B cell (primary cell): ENCODE measurements at regions not wholly inside any gene's neighbourhood (a gene's known extent, or its start where the extent isn't known, plus 50 kb on each side); places are given as distances from the start of the nearest gene placed in this dataset.

ENCODE experiments used
- ATAC-seq: fragments of 200-7000 bp; cut with Tn5 transposase; one replicate; pipeline ENCODE4 v1.10.0; 2021; ENCODE audit warnings: low read depth, mild to moderate bottlenecking, moderate number of reproducible peaks, moderate library complexity
- CTCF ChIA-PET: fragments of 350-600 bp; sonication (Branson Sonifier 250); formaldehyde crosslinking; loops from one replicate; lab custom pipeline; 2021; ENCODE audit warnings: antibody characterized with exemption, inconsistent platforms; lab: Charles Lee
- POLR2A ChIA-PET: fragments of 350-600 bp; sonication (Branson Sonifier 250); formaldehyde crosslinking; loops from one replicate; lab custom pipeline; 2021; ENCODE audit warnings: antibody characterized with exemption; lab: Charles Lee
- DNase-seq: peaks from one replicate; pipeline ENCODE4 v3.0.0; 2013
- H2AFZ ChIP-seq: 2 replicates; pipeline ENCODE4 v1.6.1; 2012; ENCODE audit warnings: mild to moderate bottlenecking, low read depth, low read length; ENCODE audit not compliant: insufficient read depth, poor library complexity, severe bottlenecking
- H3K27ac ChIP-seq, 2 donors: 1 replicate in 1 of 2; 2 replicates in 1 of 2; pipeline ENCODE4 v1.5.1; 2012 to 2013; ENCODE audit warnings: low read length in 2 of 2, mild to moderate bottlenecking in 2 of 2, moderate library complexity in 1 of 2
- H3K27me3 ChIP-seq, 4 experiments: fragments of 200-600 bp in 1 of 4; sonication (generic) in 1 of 4; replicated peaks in 1 of 4; 1 replicate in 2 of 4; 2 replicates in 2 of 4; pipeline versions ENCODE4 v1.6.1 to v1.7.0; 2013 to 2016; ENCODE audit warnings: low read length in 3 of 4, mild to moderate bottlenecking in 2 of 4, mixed read lengths in 1 of 4, moderate library complexity in 1 of 4; ENCODE audit not compliant: insufficient read depth in 4 of 4, control insufficient read depth in 3 of 4; ENCODE audit errors: control extremely low read depth in 1 of 4
- H3K36me3 ChIP-seq, 2 experiments: replicated peaks in 1 of 2; 1 replicate in 1 of 2; 2 replicates in 1 of 2; pipeline versions ENCODE4 v1.6.1 to v1.7.1; 2013; ENCODE audit warnings: low read length in 1 of 2; ENCODE audit not compliant: insufficient read depth in 2 of 2, control insufficient read depth in 1 of 2; ENCODE audit errors: control extremely low read depth in 1 of 2, extremely low read depth in 1 of 2
- H3K4me1 ChIP-seq, 2 donors: fragments of 200-600 bp in 1 of 2; sonication (generic) in 1 of 2; 1 replicate in 1 of 2; 2 replicates in 1 of 2; pipeline versions ENCODE4 v1.5.1 to v1.6.1; 2013 to 2017; ENCODE audit warnings: low read length in 2 of 2; ENCODE audit not compliant: control insufficient read depth in 2 of 2, insufficient read depth in 2 of 2
- H3K4me2 ChIP-seq: replicated peaks from 2 replicates; pipeline ENCODE3; 2012; ENCODE audit warnings: mild to moderate bottlenecking, low read depth, low read length; ENCODE audit not compliant: poor library complexity, severe bottlenecking
- H3K4me3 ChIP-seq, 5 experiments: fragments of 200-600 bp in 1 of 5; sonication (generic) in 1 of 5; 1 replicate in 3 of 5; 2 replicates in 2 of 5; pipeline versions ENCODE4 v1.5.1 to v1.7.0; 2011 to 2016; ENCODE audit warnings: low read length in 4 of 5, mild to moderate bottlenecking in 4 of 5, low read depth in 2 of 5, control low read depth in 1 of 5, moderate library complexity in 1 of 5; ENCODE audit not compliant: insufficient read depth in 1 of 5; ENCODE audit errors: control extremely low read depth in 1 of 5, extremely low read depth in 1 of 5
- H3K79me2 ChIP-seq: fragments of 200-600 bp; sonication (generic); one replicate; pipeline ENCODE4 v1.6.0; 2016; ENCODE audit warnings: low read length; ENCODE audit not compliant: control insufficient read depth, insufficient read depth
- H3K9ac ChIP-seq: fragments of 200-600 bp; sonication (generic); 2 replicates; pipeline ENCODE4 v1.6.1; 2017; ENCODE audit warnings: mild to moderate bottlenecking, low read length, moderate library complexity
- H3K9me3 ChIP-seq, 3 donors: one replicate each; pipeline versions ENCODE4 v1.6.1 to v1.7.1; 2013; ENCODE audit warnings: low read length in 2 of 3; ENCODE audit not compliant: control insufficient read depth in 2 of 3, insufficient read depth in 1 of 3; ENCODE audit errors: control extremely low read depth in 1 of 3
- H4K20me1 ChIP-seq: 2 replicates; pipeline ENCODE4 v1.6.0; 2012; ENCODE audit warnings: mild to moderate bottlenecking, low read length; ENCODE audit not compliant: insufficient read depth, control insufficient read depth, poor library complexity, severe bottlenecking
- H3K27ac Mint-ChIP-seq: one replicate; pipeline ENCODE4 v1.8.0; 2021; ENCODE audit warnings: mixed read lengths
- H3K27me3 Mint-ChIP-seq: one replicate; pipeline ENCODE4 v1.8.0; 2021; ENCODE audit warnings: mixed read lengths
- H3K4me1 Mint-ChIP-seq: one replicate; pipeline ENCODE4 v1.8.0; 2021; ENCODE audit warnings: mixed read lengths
- H3K4me3 Mint-ChIP-seq: one replicate; pipeline ENCODE4 v1.8.0; 2021; ENCODE audit warnings: mixed read lengths
- H3K9me3 Mint-ChIP-seq: one replicate; pipeline ENCODE4 v1.8.0; 2022; ENCODE audit warnings: mixed read lengths; ENCODE audit not compliant: insufficient read depth
- CTCF ChIP-seq: fragments of 200-600 bp; IDR thresholded peaks from one replicate; pipeline ENCODE4 v1.8.0; 2022; ENCODE audit warnings: antibody characterized with exemption, mild to moderate bottlenecking
- EZH2 ChIP-seq: IDR thresholded peaks from 2 replicates; pipeline ENCODE4 v1.6.1; 2012; ENCODE audit warnings: borderline replicate concordance, low read depth, mild to moderate bottlenecking, moderate library complexity, low read length; ENCODE audit not compliant: insufficient read depth, poor library complexity, severe bottlenecking
- WGBS: methylation state at CpG from one replicate; pipeline ENCODE4 v1.1.5; 2013; ENCODE audit warnings: missing lambda C conversion rate; ENCODE audit not compliant: insufficient coverage; 5-methylcytosine and 5-hydroxymethylcytosine counted together
- intact Hi-C: fragments of 100-400 bp; cut with micrococcal nuclease; formaldehyde crosslinking; loops from one replicate; pipeline ENCODE4 v1.10.0; 2022

- H3K9ac ChIP-seq, result no peak overlapping the region
- H2AFZ ChIP-seq, result no peak overlapping the region
- intact Hi-C loops, result no loop called here
- no peaks in the 10 kb centered on the region for H4K20me1 ChIP-seq
- no peaks in the 10 kb centered on the region for H3K9me3 ChIP-seq
- no peak for DNase-seq
- ATAC-seq, result no peak
- no peak overlapping the region for H3K27ac ChIP-seq
- Mint-ChIP-seq H3K4me3 (no peak overlapping the region), H3K4me1 (peaks cover 4% of the 10 kb centered on the region), H3K9me3 (no peaks in the 10 kb centered on the region), H3K27ac (no peak overlapping the region), H3K27me3 (no peaks in the 10 kb centered on the region)
- H3K4me2 ChIP-seq, result no peak overlapping the region
- no peaks in the 10 kb centered on the region for H3K79me2 ChIP-seq
- no CpG with 5 or more reads among the region's 2 CpGs for WGBS
- H3K27me3 ChIP-seq, result no peaks in the 10 kb centered on the region
- no peaks in the 10 kb centered on the region for H3K4me1 ChIP-seq
- H3K36me3 ChIP-seq, result no peaks in the 10 kb centered on the region
- TF ChIP-seq EZH2 (no peak), CTCF (no peak)
- POLR2A ChIA-PET, result no interaction called here
- H3K4me3 ChIP-seq, result no peak overlapping the region
- CTCF ChIA-PET, result no interaction called here
These were observed 192.8 kb downstream of the LMO4 start for GRCh38 chr1:87521452-87521851.

GRCh38 chr1:87523466-87523865, 194.8 kb downstream of the LMO4 start:
- H3K4me1 Mint-ChIP-seq, result peaks cover 4% of the 10 kb centered on the region
- H3K9me3 Mint-ChIP-seq, result no peaks in the 10 kb centered on the region
- Histone ChIP-seq H3K36me3 (no peaks in the 10 kb centered on the region), H4K20me1 (no peaks in the 10 kb centered on the region), H3K4me3 (no peak overlapping the region), H3K4me2 (no peak overlapping the region), H3K27me3 (no peaks in the 10 kb centered on the region), H3K9me3 (peaks cover 0 to 1% (median 0%) of the 10 kb centered on the region in 3 donors), H3K27ac (no peak overlapping the region), H3K9ac (no peak overlapping the region), H3K79me2 (no peaks in the 10 kb centered on the region), H3K4me1 (no peaks in the 10 kb centered on the region), H2AFZ (no peak overlapping the region)
- ATAC-seq (no peak), DNase-seq (no peak)
- ChIA-PET CTCF (no interaction called here), POLR2A (no interaction called here)
- H3K27ac Mint-ChIP-seq, result no peak overlapping the region
- intact Hi-C loops, result no loop called here
- TF ChIP-seq CTCF (no peak), EZH2 (no peak)
- no peak overlapping the region for H3K4me3 Mint-ChIP-seq
- no peaks in the 10 kb centered on the region for H3K27me3 Mint-ChIP-seq
- 88% methylated on average over 2 of the region's 3 CpGs for WGBS
